GM18867 (cell line): ENCODE measurements at regions not wholly inside any gene's neighbourhood (a gene's known extent, or its start where the extent isn't known, plus 50 kb on each side); places are given as distances from the start of the nearest gene placed in this dataset.

Experiments used
- ATAC-seq: cut with Tn5 transposase; IDR thresholded peaks from one replicate; pipeline ENCODE4 v1.9.1; 2021; ENCODE audit warnings: mild to moderate bottlenecking, moderate library complexity; ENCODE audit not compliant: unreplicated experiment

DNA sequence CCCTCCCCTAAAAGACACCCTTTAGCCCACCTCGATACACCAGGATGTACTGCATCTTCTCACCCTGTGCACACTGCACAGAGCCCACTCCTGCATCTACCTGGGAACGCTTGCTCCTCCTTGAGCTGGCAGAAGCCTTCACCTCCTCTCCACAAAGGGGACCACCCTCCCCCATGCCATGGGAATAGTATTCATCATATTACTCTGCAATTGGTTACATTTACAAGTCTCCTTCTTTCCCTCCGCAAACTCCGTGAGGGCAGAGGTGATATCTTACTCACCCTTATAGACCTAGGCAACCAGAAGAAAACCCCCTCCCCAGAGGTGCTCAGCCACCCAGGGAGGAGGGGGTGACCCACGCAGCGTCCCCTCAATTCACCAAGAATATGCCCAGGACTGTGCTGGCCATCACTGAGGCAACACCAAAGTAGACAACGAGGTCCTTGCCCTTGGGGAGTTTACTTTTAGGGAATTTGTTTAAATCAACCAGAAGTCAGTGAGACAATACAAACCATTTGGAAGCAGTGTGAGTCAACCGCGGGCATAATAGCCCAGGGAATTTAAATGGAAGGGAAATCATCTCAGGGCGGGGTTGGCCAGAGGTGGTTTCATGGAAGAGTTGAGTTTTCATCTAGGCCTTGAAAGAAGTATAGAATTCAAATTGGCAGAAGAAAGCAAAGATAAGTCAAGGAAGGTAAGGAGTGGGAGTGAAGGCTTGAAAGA, 214.5 kb downstream of the BARX2 start:
- no peak for ATAC-seq

DNA sequence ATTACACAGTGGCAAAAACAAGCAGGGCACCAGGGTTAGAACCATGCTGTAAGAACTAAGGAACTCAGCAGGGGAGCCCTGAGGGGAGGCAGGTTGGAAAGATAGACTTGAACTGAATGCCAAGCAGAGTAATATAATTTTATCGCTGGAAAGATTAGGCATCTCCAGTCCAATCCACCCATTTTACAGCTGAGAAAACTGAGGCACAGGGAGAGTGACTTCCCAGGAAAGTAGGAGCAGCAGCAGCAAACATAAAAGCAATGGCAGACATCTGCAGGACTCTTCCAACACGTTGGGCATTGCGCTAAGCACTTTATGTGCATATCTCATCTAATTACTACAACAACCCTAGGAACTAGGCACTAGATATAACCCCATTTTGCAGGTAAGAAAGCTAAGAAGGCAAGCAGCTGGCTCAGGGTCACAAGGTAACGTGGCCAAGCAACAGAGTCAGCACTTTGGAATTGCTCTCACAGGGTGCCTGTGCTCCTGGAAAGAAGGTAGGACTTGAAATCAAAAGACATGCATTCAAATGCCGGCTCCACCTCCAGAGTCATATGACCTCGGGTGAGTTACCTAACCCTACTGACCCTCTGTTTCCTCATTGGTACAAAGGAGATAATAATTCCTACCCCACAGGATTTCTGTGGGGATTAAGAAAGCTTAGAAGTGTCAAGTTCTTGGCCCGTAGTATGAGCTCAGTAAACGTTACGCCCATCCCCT, 215.3 kb downstream of the BARX2 start:
- ATAC-seq, result no peak

DNA sequence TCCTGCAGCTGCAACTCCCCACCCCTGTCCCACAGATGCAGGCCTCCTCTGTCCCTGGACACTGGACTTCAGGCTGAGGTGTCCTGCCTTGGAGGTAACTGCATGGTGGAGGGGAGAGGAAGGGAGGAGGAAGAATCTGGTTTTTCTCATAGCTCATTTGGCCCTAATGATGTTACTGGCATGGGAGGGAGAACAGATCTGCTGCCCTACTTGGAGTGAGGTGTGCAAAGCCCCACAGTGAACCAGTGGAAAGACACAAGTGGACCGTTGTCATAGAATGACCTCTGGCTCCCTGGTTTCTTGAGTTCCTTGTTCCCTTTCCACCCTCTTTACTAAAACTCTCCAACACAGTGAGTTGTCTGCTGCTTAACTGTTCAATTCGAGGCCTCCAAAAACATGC, 215.9 kb downstream of the BARX2 start:
- ATAC-seq, result no peak

DNA sequence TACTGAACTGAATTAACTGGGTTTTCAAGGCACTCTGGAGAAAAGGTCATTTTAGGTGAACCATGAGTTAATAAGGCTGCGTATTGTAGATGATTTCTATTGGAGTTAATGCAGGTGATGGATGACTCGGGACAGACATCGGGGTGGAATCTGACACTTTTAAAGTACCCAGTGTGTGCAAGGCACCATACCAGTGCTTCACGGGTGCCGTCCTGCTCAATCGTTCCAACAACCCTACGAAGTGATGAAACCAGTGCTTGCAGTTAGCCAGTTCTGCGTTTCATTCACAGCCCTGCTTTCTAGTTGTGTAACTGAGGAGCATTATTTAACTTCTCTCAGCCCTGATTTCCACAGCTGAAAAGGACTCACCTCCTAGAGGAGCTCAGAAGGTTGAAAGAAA, 216.5 kb downstream of the BARX2 start:
- ATAC-seq, result no peak

DNA sequence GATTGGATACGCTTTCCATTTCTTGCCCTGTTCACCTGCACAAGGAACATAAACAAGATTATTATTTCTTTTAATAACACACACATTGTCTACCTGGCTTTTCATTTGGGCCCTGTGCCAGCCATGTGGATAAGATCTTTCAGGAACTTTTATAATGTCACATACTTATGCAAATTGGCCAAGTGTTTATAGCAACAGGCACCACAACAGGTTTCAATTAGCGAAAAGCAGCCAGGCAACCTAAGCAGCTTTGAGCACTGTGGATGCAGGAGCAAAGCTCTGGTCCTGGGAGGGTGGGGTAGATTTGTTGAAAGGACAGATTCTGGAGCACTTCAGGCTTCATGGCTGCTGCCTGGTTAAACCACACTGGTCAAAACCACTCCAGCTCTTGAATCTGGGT, 217.4 kb downstream of the BARX2 start:
- ATAC-seq, result no peak

- ATAC-seq, result no peak
Observed at GRCh38 chr11:129595038-129595962, 219.7 kb downstream of the BARX2 start.

- ATAC-seq, result no peak
Observed at GRCh38 chr11:129596351-129596750, 219.3 kb upstream of the TMEM45B start.

DNA sequence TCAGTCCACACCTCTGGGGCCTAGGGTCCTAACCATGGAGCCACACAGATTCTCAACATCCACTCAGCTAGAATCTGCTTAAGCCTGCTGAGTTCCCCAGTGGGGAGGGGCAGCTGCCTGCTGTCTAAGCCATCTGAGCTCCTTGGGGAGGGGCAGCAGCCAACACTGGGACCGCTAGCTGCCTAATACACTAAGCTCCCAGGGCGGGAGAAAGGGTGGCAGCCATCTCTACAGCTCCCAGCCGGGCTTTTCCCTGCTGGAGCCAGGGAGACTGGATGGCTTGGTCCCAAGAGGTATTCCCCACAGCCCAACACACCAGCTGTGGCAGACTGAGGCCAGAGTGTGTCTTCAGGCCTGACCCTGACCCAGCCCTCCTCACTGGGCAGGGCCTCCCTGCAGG, 217.3 kb upstream of the TMEM45B start:
- no peak for ATAC-seq

DNA sequence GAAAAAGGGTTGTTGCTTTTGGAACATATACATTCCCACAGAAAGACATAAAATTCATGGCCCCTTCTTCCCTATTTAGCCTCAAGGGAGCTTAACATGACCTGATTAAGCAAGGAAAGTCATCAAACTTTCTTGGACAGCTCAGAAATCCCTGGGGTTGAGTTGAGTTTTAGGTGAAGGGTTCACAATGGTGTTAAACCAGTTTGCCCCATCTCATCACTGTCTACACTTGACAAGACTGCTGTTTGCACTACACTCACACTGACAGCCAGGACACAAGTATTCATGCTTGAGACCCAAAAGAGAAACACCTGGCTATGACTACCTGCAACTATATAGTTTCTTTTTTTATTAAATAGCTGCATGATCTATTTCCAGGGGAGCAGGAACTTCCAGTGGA, 209.8 kb upstream of the TMEM45B start:
- no peak for ATAC-seq

- ATAC-seq, result no peak
Observed at GRCh38 chr11:129608711-129609110, 206.9 kb upstream of the TMEM45B start.

GRCh38 chr11:129610125-129610524, 205.5 kb upstream of the TMEM45B start:
- ATAC-seq, result no peak

DNA sequence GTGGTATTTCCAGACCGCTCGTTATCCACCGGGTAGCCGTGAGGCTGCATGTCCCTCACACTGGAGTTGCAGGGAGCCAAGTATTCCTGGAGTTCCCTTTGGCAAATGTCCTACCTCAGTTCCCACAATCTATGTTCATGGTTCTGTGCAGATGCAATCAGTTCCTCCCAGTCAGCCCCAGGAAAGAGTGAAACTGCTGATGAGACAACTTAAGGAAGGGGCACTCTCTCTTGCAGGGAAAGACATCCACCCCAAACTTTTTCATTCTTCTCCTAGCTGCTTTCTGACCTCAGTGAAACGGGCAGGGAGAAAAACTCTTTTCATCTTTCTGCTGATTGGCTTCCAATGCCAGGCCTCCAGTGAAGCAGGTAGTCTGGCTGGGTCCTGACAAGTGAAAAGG, 205.1 kb upstream of the TMEM45B start:
- ATAC-seq, result no peak

DNA sequence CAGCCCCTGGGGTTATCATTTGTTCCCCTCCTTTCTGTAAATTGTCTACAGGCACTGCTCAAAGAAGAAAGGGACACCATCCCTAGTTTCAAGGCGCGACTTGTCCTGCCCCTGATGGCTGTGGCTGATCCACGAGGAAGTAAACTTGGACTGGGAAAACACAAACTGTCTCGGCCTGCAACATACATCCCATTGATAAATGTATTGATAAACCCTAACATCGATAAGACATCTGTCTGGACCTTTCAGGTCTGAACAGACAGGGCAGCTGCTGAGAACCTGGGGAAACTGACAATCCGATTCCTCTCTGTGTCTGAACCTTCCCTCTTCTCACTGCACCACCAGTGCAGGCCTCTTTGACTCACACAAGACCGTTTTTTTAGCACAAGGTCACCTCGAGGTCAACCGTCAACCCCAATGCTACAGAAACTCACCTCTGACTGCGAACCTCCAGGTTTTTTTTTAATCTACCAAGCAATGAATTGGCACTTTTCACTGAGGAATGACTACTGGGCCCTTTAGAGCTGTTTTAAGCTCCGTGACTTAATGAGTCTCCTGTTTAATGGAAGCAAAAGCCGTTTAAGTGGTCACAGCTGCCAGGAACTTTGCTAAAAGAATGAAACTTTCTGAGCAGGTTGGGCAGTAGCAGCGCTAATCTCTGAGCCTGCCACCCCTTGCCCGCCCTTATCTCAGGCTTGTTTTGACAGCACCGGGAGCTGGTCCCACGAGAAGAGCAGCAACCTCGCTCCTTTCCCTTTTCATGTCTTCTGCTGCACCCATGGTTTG, 203.8 kb upstream of the TMEM45B start:
- ATAC-seq, result no peak

GRCh38 chr11:129612447-129612961, 203.1 kb upstream of the TMEM45B start:
- ATAC-seq, result no peak

- ATAC-seq, result no peak
Observed at GRCh38 chr11:129613071-129613470, 202.6 kb upstream of the TMEM45B start.

DNA sequence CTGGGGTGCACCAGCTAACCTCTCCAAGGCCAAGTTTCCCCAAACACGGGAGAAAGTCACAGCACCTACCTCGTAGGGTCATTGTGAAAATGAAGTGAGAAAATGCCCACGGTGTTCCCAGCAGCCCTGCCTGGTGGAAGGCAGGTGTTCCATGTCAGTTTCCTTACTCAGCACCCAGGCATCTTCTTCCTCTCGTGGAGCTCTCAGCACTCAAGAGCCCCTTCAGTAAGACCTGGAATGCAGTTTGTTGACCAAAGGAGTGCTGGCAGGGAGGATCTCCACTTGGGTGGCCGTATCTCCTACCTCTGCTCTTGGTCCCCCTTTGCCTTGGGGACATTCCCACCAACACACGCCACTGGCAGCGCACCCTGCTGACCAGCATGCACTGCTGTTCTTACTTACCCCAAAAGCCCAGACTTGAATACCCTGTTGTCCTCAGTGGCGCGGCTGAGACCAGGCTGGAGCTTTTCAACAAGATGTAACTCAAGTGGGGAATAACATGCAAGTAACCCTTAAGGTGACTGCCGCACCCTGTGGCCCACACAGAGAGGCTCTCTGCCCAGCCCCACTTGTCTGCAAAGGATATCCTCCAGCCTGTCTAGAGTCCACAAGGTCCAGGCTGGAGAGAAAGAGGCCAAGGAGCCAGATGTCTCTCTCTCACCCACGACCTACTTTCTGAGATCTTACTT, 201.2 kb upstream of the TMEM45B start:
- no peak for ATAC-seq

GRCh38 chr11:129618046-129618569, 197.5 kb upstream of the TMEM45B start:
- ATAC-seq, result no peak

DNA sequence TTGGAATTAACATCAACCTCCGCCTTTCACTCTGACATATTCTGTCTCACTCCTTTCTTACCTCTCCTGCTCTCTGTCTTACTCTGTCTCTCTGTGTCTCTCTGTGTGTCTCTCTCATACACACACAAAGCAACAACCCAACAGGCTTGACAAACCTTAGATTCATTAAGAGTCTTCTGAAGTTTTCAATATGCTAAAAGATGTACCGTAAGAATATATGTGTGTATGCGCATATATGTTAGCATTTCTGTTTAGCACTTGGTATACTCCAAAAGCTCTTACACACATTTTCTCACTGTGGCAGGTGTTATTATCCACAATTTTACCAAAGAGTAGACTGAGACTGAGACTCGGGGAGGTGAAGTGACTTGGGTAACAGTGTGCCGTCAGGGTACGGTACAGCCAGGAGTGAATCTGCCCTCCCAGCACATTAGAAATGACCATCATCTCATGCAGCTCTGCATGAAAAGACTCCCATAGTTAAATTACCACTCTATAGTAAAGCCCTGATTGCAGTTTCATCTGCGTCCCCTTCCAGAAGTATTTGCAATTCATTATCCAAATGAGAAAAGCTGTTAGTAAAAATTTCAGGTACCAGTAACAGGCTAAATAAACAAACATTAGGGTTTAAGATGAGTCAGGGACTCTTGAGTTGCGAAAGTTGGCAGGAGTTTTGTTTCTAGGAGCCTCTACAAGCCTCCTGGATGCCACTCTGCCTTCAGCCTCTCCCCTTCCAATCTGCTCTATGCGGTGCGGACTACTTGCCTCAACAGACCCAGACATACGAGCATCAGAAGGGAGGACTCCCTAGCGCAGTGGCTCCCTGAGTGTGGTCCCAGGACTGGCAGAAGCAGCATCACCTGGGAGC, 195.2 kb upstream of the TMEM45B start:
- no peak for ATAC-seq

- no peak for ATAC-seq
Observed at GRCh38 chr11:129625930-129626329, 189.7 kb upstream of the TMEM45B start.
